ENCODE measurements at regions not wholly inside any gene's neighbourhood (a gene's known extent, or its start where the extent isn't known, plus 50 kb on each side); places are given as distances from the start of the nearest gene placed in this dataset.
"Not testable (repeated sequence)": the region's sequence is repeated elsewhere in the genome, so short reads cannot be mapped to it uniquely, and the experiment has no call there.

DNA sequence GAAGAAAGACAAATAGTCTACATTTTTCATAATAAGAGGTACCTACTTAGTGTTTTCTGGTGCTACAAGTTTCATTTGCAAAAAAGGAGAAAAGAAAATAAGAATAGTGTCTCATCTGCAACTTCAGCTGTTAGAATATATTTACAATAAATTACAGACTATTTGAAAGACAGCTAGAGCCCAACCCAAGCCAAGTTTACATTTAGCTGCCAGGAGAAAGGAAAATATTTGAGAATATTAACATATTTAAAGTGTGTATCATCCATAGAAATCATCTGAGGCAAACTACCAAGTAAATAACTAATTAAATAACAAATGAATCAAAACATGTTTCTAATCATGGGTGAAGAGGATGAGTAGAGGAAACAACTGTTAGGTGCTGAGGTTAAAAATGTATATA is 209.2 kb upstream of the ZSWIM2 start:
- Histone ChIP-seq H3K4me1 (ENCODE audit: insufficient read depth, low read length) (peaks cover 5% of the 10 kb centered on the region), H3K27me3 (ENCODE audit: insufficient read depth, low read length) (no peaks in the 10 kb centered on the region), H3K9me3 (ENCODE audit: low read length) (no peaks in the 10 kb centered on the region), H3K36me3 (ENCODE audit: insufficient read depth, low read length) (no peaks in the 10 kb centered on the region), H2AFZ (ENCODE audit: low read depth, low read length) (no peak overlapping the region), H3K4me3 (ENCODE audit: low read length) (no peak overlapping the region)

DNA sequence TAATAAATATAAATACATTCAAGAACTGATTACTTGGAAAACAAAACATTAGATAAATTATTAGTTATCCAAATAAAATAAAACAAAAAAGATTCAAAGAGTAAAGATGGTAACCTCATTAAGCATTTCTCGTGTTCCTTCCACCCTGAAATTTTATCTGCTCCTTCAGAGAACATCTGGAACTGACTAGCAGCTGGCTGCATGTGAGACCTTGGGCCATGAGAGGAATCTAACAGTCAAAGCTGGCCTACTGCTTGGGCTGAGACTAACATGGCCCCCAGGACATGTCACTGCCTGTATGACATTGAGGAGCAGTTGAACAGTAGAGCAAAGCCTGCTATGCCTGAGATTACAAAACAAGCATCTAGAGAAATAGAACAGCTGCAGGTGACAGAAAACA is 208.5 kb upstream of the ZSWIM2 start:
- Histone ChIP-seq H3K4me1 (ENCODE audit: insufficient read depth, low read length) (peaks cover 3% of the 10 kb centered on the region), H3K36me3 (ENCODE audit: insufficient read depth, low read length) (no peaks in the 10 kb centered on the region), H3K27me3 (ENCODE audit: insufficient read depth, low read length) (no peaks in the 10 kb centered on the region), H3K4me3 (ENCODE audit: low read length) (no peak overlapping the region), H2AFZ (ENCODE audit: low read depth, low read length) (no peak overlapping the region), H3K9me3 (ENCODE audit: low read length) (no peaks in the 10 kb centered on the region)

DNA sequence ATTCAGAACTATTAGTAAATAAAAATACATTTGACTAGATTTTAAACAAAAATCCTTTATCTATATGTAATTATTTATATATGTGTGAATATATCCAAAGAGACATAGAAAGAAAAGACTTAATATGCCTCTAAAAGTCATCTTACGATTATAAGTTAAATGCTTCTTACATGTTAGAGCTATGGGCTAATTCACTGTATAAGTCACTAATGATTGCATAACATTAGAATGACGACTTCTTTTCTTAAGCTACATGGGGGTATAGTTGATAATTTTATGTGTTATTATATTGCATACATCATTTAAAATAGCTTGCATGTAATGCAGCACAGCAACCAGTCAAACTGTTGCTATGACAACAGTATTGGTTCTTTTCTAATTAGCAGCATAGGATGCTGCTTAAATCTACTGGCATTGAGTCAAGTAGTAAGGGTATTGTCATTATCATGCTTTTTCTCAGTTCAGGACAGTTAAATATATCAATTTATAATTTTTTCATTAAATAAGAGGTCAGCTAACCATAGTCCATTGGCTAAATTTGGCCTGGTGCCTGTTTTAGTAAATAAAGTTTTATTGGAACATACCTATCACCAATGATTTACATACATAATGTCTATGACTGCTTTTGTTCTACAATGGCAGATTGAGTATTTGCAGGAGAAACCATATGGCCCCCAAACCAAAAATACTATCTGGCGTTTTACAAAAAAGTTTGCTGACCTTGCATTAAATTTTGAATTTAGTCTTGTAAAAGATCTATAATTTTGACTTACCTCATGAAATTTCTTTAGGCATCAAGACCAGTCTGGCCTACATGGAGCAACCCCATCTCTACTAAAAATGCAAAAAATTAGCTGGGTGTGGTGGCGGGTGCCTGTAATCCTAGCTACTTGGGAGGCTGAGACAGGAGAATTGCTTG is 207.7 kb upstream of the ZSWIM2 start:
- H3K27me3 ChIP-seq (ENCODE audit: insufficient read depth, low read length): no peaks in the 10 kb centered on the region
- no peak overlapping the region for H2AFZ ChIP-seq (ENCODE audit: low read depth, low read length)
- no peaks in the 10 kb centered on the region for H3K36me3 ChIP-seq (ENCODE audit: insufficient read depth, low read length)
- H3K4me3 ChIP-seq (ENCODE audit: low read length): no peak overlapping the region
- no peaks in the 10 kb centered on the region for H3K9me3 ChIP-seq (ENCODE audit: low read length)
- no peaks in the 10 kb centered on the region for H3K4me1 ChIP-seq (ENCODE audit: insufficient read depth, low read length)

DNA sequence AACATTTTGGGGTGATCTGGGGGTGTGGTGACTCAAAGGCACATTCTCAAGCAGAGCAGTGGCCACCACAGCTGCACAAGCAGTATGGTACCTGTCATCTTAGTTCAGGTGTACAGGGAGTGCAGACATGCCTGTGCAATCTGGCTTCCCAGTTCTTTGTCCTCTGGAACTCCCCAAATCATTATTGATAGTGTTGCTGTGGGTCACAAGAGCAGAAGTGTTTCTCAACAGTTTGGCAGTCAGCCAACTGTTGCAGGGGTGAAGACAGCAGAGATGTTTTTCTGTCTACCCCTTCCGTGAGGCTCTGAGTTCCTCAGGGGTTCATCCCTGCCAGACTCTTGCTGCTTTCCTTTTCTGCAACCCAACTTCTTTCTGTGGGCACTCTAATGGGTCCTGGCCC is 206.5 kb upstream of the ZSWIM2 start:
- Histone ChIP-seq H3K9me3 (ENCODE audit: low read length) (no peaks in the 10 kb centered on the region), H3K36me3 (ENCODE audit: insufficient read depth, low read length) (no peaks in the 10 kb centered on the region), H3K4me3 (ENCODE audit: low read length) (no peak overlapping the region), H3K4me1 (ENCODE audit: insufficient read depth, low read length) (no peaks in the 10 kb centered on the region), H2AFZ (ENCODE audit: low read depth, low read length) (no peak overlapping the region), H3K27me3 (ENCODE audit: insufficient read depth, low read length) (no peaks in the 10 kb centered on the region)

DNA sequence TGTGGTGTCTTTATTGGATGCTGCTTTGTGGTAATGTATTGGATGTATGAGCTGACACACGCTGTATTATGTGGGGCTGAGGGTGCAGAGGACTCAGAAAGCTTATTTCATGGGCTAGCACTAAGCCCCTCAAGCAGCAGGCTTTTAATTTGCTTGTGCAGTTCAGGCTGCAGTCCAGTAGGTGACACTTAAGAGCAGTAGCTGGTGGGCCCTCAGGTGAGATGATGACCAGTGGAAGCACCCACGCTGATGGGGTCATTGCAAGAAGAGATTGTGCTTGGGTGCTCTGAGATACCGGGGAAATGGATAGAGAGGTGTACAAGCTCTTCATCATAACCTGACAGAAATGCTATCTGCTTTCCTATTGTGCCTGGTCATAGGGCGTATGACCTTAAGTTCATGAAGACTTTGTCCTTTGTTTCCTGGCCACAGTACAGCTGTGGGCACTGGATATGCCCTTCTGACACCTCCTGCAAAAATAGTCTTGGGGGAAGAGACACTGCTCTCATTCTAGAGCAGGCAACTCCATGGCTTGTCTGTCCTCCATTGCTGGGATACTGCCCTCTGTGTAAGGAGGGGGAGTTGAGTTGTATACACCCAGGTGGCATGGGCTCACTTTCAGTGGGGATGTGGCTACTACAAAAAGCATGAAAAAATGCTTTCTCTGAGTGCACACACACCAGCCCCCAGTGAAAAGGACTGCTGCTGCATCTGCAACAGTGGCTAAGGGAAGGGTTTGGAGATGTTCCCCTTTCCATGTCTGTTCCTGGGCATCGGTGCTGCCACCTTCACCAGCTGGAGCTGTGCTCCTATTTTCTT is 205.7 kb upstream of the ZSWIM2 start:
- Histone ChIP-seq H3K36me3 (ENCODE audit: insufficient read depth, low read length) (no peaks in the 10 kb centered on the region), H3K4me3 (ENCODE audit: low read length) (no peak overlapping the region), H2AFZ (ENCODE audit: low read depth, low read length) (no peak overlapping the region), H3K9me3 (ENCODE audit: low read length) (no peaks in the 10 kb centered on the region), H3K4me1 (ENCODE audit: insufficient read depth, low read length) (no peaks in the 10 kb centered on the region), H3K27me3 (ENCODE audit: insufficient read depth, low read length) (no peaks in the 10 kb centered on the region)

DNA sequence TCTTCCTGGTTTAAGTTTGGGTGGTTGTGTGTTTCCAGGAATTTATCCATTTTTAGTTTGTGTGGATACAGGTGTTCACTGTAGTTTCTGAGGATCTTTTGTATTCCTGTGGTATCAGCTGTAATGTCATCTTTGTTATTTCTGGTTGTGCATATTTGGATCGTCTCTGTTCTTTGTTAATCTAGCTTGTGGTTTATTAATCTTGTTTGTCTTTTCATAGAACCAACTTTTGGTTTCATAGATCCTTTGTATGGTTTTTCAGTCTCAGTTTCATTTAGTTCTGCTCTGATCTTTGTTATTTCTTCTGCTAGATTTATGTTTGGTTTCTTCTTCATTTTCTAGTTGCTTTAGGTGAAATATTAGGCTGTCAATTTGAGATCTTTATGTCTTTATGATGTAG is 202.4 kb upstream of the ZSWIM2 start:
- H3K9me3 ChIP-seq (ENCODE audit: low read length): no peaks in the 10 kb centered on the region

DNA sequence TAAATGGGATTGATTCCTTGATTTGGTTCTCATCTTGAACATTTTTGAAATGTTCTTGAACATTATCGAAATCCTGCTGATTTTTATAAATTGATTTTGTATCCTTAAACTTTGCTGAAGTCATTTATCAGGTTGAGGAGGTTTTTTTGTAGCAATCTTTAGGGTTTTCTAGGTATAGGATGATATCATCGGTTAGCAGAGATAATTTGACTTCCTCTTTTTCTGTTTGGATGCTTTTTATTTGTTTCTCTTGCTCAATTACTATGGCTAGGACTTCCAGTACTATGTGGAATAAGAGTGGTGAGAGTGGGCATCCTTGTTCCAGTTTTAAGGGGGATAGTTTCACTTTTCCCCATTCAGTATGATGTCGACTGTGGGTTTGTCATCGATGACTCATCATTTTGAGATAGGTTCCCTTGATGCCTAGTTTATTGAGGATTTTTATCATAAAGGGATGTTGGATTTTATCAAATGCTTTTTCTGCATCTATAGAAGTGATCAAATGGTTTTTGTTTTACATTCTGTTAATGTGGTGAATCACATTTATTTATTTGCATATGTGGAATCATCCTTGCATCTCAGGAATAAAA is 201.5 kb upstream of the ZSWIM2 start:
- H3K9me3 ChIP-seq (ENCODE audit: low read length): no peaks in the 10 kb centered on the region
- no peaks in the 10 kb centered on the region for H3K27me3 ChIP-seq (ENCODE audit: insufficient read depth, low read length)
- H2AFZ ChIP-seq (ENCODE audit: low read depth, low read length): no peak overlapping the region
- H3K36me3 ChIP-seq (ENCODE audit: insufficient read depth, low read length): no peaks in the 10 kb centered on the region
- H3K4me1 ChIP-seq (ENCODE audit: insufficient read depth, low read length): no peaks in the 10 kb centered on the region
- no peak overlapping the region for H3K4me3 ChIP-seq (ENCODE audit: low read length)

More for the DNA sequence above, 202.4 kb upstream of the ZSWIM2 start:
- no peaks in the 10 kb centered on the region for H3K36me3 ChIP-seq (ENCODE audit: insufficient read depth, low read length)
- no peaks in the 10 kb centered on the region for H3K27me3 ChIP-seq (ENCODE audit: insufficient read depth, low read length)
- H2AFZ ChIP-seq (ENCODE audit: low read depth, low read length): no peak overlapping the region
- H3K4me3 ChIP-seq (ENCODE audit: low read length): no peak overlapping the region
- no peaks in the 10 kb centered on the region for H3K4me1 ChIP-seq (ENCODE audit: insufficient read depth, low read length)

DNA sequence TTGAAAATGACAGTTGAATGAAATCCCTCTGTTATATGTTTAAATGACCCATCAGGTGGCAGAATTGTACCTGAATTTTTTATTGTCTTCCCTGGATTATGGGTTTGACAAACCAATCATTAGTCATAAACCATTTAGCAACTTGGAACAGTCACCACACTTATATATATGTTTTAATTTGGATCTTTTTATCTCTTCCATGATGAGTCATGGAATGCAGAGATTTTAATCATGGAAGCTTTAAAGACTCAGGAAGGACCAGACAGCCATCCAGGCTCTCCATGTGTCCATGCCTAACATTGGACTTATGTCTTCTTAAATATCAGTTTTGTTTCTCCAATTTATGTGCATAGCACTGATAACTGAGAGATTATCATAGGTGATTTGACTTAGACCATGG is 188.3 kb upstream of the ZSWIM2 start:
- Histone ChIP-seq H3K27me3 (ENCODE audit: insufficient read depth, low read length) (no peaks in the 10 kb centered on the region), H3K36me3 (ENCODE audit: insufficient read depth, low read length) (no peaks in the 10 kb centered on the region), H3K9me3 (ENCODE audit: low read length) (no peaks in the 10 kb centered on the region), H3K4me1 (ENCODE audit: insufficient read depth, low read length) (no peaks in the 10 kb centered on the region), H3K4me3 (ENCODE audit: low read length) (no peak overlapping the region), H2AFZ (ENCODE audit: low read depth, low read length) (no peak overlapping the region)

DNA sequence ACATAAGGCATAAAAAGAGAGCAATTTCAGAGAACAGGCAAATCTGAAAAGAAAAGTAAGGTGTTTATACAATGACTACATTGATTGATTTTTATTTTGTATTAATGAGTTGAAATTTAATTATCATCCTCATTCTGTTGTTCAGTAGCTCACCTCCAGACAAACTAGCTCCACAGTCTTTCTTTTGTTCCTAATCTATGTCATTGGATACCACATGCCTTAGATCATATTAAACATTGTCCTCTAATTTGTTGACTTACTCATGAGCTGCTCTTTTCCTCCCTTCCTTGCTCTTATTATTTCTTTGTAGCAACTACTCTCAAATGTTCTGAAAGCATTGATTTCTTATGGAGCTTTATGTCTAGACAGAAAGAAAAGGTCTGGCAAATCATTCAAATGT is 185.5 kb upstream of the ZSWIM2 start:
- Histone ChIP-seq H2AFZ (ENCODE audit: low read depth, low read length) (no peak overlapping the region), H3K4me3 (ENCODE audit: low read length) (no peak overlapping the region), H3K27me3 (ENCODE audit: insufficient read depth, low read length) (no peaks in the 10 kb centered on the region), H3K36me3 (ENCODE audit: insufficient read depth, low read length) (no peaks in the 10 kb centered on the region), H3K4me1 (ENCODE audit: insufficient read depth, low read length) (no peaks in the 10 kb centered on the region), H3K9me3 (ENCODE audit: low read length) (no peaks in the 10 kb centered on the region)

DNA sequence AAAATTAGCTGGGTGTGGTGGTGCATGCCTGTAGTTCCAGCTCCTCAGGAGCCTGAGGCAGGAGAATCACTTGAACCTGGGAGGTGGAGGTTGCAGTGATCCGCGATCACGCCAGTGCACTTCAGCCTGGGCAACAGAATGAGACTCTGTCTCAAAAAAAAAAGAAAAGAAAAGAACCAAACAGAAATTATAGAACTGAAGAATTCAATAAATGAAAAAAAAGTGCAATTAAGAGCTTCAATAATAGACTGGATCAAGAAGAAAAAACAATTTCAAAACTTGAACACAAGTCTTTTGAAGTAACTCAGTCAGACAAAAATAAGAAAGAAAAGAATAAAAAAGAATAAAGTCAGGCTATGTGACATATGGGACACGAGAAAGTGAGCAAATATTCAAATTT is 175.8 kb upstream of the ZSWIM2 start:
- Histone ChIP-seq H3K4me3 (ENCODE audit: low read length) (no peak overlapping the region), H3K27me3 (ENCODE audit: insufficient read depth, low read length) (no peaks in the 10 kb centered on the region), H3K4me1 (ENCODE audit: insufficient read depth, low read length) (no peaks in the 10 kb centered on the region), H3K9me3 (ENCODE audit: low read length) (peaks cover 1% of the 10 kb centered on the region), H3K36me3 (ENCODE audit: insufficient read depth, low read length) (no peaks in the 10 kb centered on the region), H2AFZ (ENCODE audit: low read depth, low read length) (no peak overlapping the region)

DNA sequence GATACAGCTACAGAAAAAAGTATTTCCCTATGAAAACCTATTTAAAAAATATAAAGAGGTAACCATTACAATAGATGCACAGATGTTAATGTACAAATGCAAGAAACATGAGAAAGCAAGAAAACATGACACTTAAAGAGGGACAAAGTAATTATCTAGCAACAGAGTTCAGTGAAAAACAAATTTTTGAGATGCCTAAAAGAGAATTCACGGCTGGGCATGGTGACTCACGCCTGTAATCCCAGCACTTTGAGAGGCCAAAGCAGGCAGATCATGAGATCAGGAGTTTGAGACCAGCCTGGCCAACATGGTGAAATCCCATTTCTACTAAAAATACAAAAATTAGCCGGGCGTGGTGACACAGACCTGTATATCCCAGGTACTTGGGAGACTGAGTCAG is 175.0 kb upstream of the ZSWIM2 start:
- H3K27me3 ChIP-seq (ENCODE audit: insufficient read depth, low read length); H2AFZ ChIP-seq (ENCODE audit: low read depth, low read length); H3K36me3 ChIP-seq (ENCODE audit: insufficient read depth, low read length); H3K4me3 ChIP-seq (ENCODE audit: low read length); H3K9me3 ChIP-seq (ENCODE audit: low read length); H3K4me1 ChIP-seq (ENCODE audit: insufficient read depth, low read length): not testable (repeated sequence)

DNA sequence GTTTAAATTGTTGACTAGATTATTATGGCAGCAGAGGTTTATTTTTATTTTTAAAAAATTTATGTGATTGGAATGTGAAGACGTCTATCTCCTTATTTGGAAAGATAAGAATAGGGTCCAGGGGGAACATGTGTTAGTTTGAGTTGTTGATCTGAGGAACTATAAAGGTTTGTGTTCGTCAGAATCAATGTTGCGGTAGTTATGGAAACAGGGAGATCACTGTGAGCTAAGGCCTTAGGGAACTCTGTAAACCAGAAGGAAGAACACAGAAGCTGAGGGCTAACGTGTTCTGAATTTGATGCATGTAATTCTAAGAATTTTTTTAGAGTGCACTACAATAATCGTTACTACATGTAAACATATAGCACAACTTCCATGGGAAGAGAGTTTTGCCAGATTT is 168.5 kb upstream of the ZSWIM2 start:
- no peaks in the 10 kb centered on the region for H3K4me1 ChIP-seq (ENCODE audit: insufficient read depth, low read length)
- H3K27me3 ChIP-seq (ENCODE audit: insufficient read depth, low read length): no peaks in the 10 kb centered on the region
- H3K4me3 ChIP-seq (ENCODE audit: low read length): no peak overlapping the region
- H3K36me3 ChIP-seq (ENCODE audit: insufficient read depth, low read length): no peaks in the 10 kb centered on the region
- no peak overlapping the region for H2AFZ ChIP-seq (ENCODE audit: low read depth, low read length)
- H3K9me3 ChIP-seq (ENCODE audit: low read length): no peaks in the 10 kb centered on the region

DNA sequence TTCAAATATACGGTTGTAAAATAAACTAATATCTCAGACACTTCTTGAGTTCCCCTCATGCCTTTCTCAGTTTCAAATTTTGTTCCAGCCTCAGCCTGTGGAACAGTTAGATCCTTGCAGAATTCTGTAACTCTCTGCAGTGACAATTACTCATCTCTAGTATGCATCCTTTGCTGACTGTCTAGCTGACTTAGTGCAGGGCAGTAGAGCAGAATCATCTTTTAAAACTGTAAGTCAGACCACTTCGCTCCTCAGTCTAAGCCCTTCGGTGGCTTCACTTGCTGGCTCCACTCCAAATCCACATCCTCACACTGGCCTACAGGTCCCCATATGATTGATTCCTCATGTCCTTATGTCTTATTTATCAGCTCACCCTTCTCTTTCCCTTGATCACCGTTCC is 164.1 kb upstream of the ZSWIM2 start:
- Histone ChIP-seq H3K27me3 (ENCODE audit: insufficient read depth, low read length) (no peaks in the 10 kb centered on the region), H3K9me3 (ENCODE audit: low read length) (no peaks in the 10 kb centered on the region), H2AFZ (ENCODE audit: low read depth, low read length) (no peak overlapping the region), H3K4me3 (ENCODE audit: low read length) (no peak overlapping the region), H3K4me1 (ENCODE audit: insufficient read depth, low read length) (no peaks in the 10 kb centered on the region), H3K36me3 (ENCODE audit: insufficient read depth, low read length) (no peaks in the 10 kb centered on the region)
